Liver (tissue), 8 donors: ENCODE measurements at regions not wholly inside any gene's neighbourhood (a gene's known extent, or its start where the extent isn't known, plus 50 kb on each side); places are given as distances from the start of the nearest gene placed in this dataset.

Source experiments
- DNase-seq: peaks from one replicate; pipeline ENCODE4 v3.0.0-alpha.2; 2017; ENCODE audit warnings: low spot score
- H3K27ac ChIP-seq, 2 donors: one replicate each; pipeline ENCODE4 v1.7.0; 2013; ENCODE audit warnings: inconsistent platforms in 2 of 2, low read length in 2 of 2, control low read depth in 1 of 2, low read depth in 1 of 2, mild to moderate bottlenecking in 1 of 2
- H3K27me3 ChIP-seq, 4 donors: one replicate each; pipeline versions ENCODE4 v1.6.1 to v1.7.0; 2013; ENCODE audit warnings: low read length in 3 of 4, inconsistent platforms in 1 of 4, mild to moderate bottlenecking in 1 of 4, moderate library complexity in 1 of 4; ENCODE audit not compliant: control insufficient read depth in 4 of 4, insufficient read depth in 4 of 4
- H3K36me3 ChIP-seq, 4 donors: one replicate each; pipeline versions ENCODE4 v1.6.1 to v1.7.0; 2013; ENCODE audit warnings: low read length in 3 of 4, mild to moderate bottlenecking in 3 of 4, low read depth in 1 of 4, moderate library complexity in 1 of 4; ENCODE audit not compliant: control insufficient read depth in 4 of 4, insufficient read depth in 3 of 4
- H3K4me1 ChIP-seq, 4 donors: one replicate each; pipeline versions ENCODE4 v1.6.1 to v1.7.0; 2013; ENCODE audit warnings: low read length in 3 of 4, mild to moderate bottlenecking in 3 of 4, moderate library complexity in 1 of 4; ENCODE audit not compliant: control insufficient read depth in 4 of 4, insufficient read depth in 4 of 4
- H3K4me3 ChIP-seq, 3 donors: one replicate each; pipeline versions ENCODE4 v1.6.1 to v1.7.0; 2013; ENCODE audit warnings: low read length in 3 of 3, control low read depth in 1 of 3, low read depth in 1 of 3, mild to moderate bottlenecking in 1 of 3
- H3K9ac ChIP-seq, 2 donors: one replicate each; pipeline ENCODE4 v1.7.0; 2013; ENCODE audit warnings: low read length in 2 of 2, mild to moderate bottlenecking in 2 of 2, moderate library complexity in 2 of 2, control low read depth in 1 of 2, low read depth in 1 of 2
- H3K9me3 ChIP-seq, 4 donors: one replicate each; pipeline versions ENCODE4 v1.6.1 to v1.7.0; 2013; ENCODE audit warnings: low read length in 3 of 4; ENCODE audit not compliant: control insufficient read depth in 4 of 4
- EGR1 ChIP-seq, 2 donors: IDR thresholded peaks; 2 replicates each; pipeline ENCODE4 v1.6.1; 2016 to 2018; ENCODE audit warnings: antibody characterized with exemption in 2 of 2, low read depth in 2 of 2
- FOXA2 ChIP-seq: IDR thresholded peaks from 2 replicates; pipeline ENCODE4 v1.6.1; 2016; ENCODE audit warnings: antibody characterized with exemption
- GABPA ChIP-seq, 2 donors: IDR thresholded peaks in 1 of 2; conservative IDR thresholded peaks in 1 of 2; 2 replicates each; pipeline ENCODE4 v1.6.1; 2016; ENCODE audit warnings: antibody characterized with exemption in 2 of 2, mild to moderate bottlenecking in 1 of 2, moderate library complexity in 1 of 2
- HNF4A ChIP-seq, 2 donors: conservative IDR thresholded peaks; 2 replicates each; pipeline ENCODE4 v1.6.1; 2016; ENCODE audit warnings: antibody characterized with exemption in 2 of 2, mild to moderate bottlenecking in 2 of 2
- HNF4G ChIP-seq: IDR thresholded peaks from 2 replicates; pipeline ENCODE4 v1.6.1; 2016; ENCODE audit warnings: antibody characterized with exemption
- JUND ChIP-seq, 2 donors: IDR thresholded peaks; 2 replicates each; pipeline ENCODE4 v1.6.1; 2016; ENCODE audit warnings: antibody characterized with exemption in 2 of 2
- NR2F2 ChIP-seq: IDR thresholded peaks from 2 replicates; pipeline ENCODE4 v1.6.1; 2016; ENCODE audit warnings: antibody characterized with exemption
- RAD21 ChIP-seq, 2 donors: IDR thresholded peaks; 2 replicates each; pipeline ENCODE4 v1.6.1; 2016; ENCODE audit warnings: antibody characterized with exemption in 2 of 2, mild to moderate bottlenecking in 2 of 2
- SP1 ChIP-seq: IDR thresholded peaks from 2 replicates; pipeline ENCODE4 v1.6.1; 2018; ENCODE audit warnings: antibody characterized with exemption, mild to moderate bottlenecking
- TAF1 ChIP-seq: conservative IDR thresholded peaks from 2 replicates; pipeline ENCODE4 v1.6.1; 2016; ENCODE audit warnings: antibody characterized with exemption, mild to moderate bottlenecking
- YY1 ChIP-seq: IDR thresholded peaks from 2 replicates; pipeline ENCODE4 v1.6.1; 2016; ENCODE audit warnings: antibody characterized with exemption, mild to moderate bottlenecking
- WGBS: extraction: QIAGEN DNeasy Blood & Tissue Kit; methylation state at CpG from one replicate; pipeline ENCODE4 v1.1.7; 2013; 5-methylcytosine and 5-hydroxymethylcytosine counted together
- TF ChIP-seq, protein P1 (sequence below): IDR thresholded peaks from 2 replicates; pipeline ENCODE4 v1.6.1; 2016; ENCODE audit warnings: antibody characterized with exemption
- TF ChIP-seq, protein P2 (sequence below): IDR thresholded peaks from 2 replicates; pipeline ENCODE4 v1.6.1; 2016; ENCODE audit warnings: antibody characterized with exemption
- TF ChIP-seq, protein P3 (sequence below): IDR thresholded peaks from 2 replicates; pipeline ENCODE4 v1.6.1; 2016; ENCODE audit warnings: antibody characterized with exemption
- TF ChIP-seq, protein P4 (sequence below): IDR thresholded peaks from 2 replicates; pipeline ENCODE4 v1.6.1; 2016; ENCODE audit warnings: antibody characterized with exemption, mild to moderate bottlenecking
- TF ChIP-seq, protein P5 (sequence below): fragments of 150-350 bp; IDR thresholded peaks from 2 replicates; pipeline ENCODE4 v1.5.1; 2017; ENCODE audit warnings: improper control_type of control experiment, low read depth, low read length; ENCODE audit not compliant: missing input control
- donor health status: healthy.
- donor health status: healthy.
- donor health status: healthy.
- donor health status: healthy.
- donor health status: healthy.

DNA sequence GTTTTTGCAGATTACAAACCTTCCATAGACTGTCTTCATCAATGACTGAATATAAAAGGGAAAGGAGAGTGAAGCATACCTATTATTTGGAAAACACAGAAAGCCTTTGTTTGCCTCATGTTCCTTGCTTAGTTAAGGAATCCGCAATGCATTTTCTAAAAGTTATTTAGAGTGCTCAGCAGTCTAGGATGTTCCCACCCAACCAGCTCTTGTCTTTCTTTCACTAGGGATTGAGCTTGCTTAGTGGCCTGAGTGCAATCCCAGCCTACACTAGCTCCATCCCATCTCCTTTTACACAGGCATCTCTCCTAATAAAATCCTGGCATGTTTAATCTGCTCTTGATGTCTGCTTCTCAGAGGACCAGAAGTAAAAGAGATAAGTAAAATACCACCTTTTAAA, 850.5 kb upstream of the GJE1 start:
- TF ChIP-seq NR2F2 (no peak), JUND (IDR thresholded peaks at IDR 0.05) (no peak), EGR1 (IDR thresholded peaks at IDR 0.05; ENCODE audit: low read depth in 2 of 2) (no peak), YY1 (no peak), SP1 (no peak), FOXA2 (no peak), RAD21 (IDR thresholded peaks at IDR 0.05) (no peak)
- TF ChIP-seq, protein P1, sequence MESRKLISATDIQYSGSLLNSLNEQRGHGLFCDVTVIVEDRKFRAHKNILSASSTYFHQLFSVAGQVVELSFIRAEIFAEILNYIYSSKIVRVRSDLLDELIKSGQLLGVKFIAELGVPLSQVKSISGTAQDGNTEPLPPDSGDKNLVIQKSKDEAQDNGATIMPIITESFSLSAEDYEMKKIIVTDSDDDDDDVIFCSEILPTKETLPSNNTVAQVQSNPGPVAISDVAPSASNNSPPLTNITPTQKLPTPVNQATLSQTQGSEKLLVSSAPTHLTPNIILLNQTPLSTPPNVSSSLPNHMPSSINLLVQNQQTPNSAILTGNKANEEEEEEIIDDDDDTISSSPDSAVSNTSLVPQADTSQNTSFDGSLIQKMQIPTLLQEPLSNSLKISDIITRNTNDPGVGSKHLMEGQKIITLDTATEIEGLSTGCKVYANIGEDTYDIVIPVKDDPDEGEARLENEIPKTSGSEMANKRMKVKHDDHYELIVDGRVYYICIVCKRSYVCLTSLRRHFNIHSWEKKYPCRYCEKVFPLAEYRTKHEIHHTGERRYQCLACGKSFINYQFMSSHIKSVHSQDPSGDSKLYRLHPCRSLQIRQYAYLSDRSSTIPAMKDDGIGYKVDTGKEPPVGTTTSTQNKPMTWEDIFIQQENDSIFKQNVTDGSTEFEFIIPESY, result no peak
- TF ChIP-seq, protein P2, sequence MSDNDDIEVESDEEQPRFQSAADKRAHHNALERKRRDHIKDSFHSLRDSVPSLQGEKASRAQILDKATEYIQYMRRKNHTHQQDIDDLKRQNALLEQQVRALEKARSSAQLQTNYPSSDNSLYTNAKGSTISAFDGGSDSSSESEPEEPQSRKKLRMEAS, result no peak
- TF ChIP-seq, protein P3, sequence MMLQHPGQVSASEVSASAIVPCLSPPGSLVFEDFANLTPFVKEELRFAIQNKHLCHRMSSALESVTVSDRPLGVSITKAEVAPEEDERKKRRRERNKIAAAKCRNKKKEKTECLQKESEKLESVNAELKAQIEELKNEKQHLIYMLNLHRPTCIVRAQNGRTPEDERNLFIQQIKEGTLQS, result no peak
- H3K36me3 ChIP-seq, result no peaks in the 10 kb centered on the region

DNA sequence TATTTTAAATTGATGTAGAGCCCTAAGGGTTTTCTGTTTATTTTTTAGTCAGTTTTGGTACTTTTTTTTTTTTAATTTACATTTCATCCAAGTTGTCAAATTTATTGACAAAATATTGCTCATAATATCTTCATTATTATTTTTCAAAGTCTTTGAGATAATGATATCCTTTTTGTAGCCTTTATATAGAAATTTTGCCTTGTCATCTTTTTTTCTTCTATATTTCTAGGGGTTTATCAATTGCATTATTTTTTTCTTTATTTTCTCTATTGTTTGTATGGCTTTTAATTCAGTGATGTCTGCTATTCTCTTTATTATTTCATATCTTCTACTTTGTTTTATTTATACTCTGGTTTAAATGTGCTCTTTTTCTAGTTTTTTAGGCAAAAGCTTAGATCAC, 863.0 kb upstream of the GJE1 start:
- H3K27me3 ChIP-seq, result no peaks in the 10 kb centered on the region

More for the DNA sequence above, 850.5 kb upstream of the GJE1 start:
- no peaks in the 10 kb centered on the region for H3K9me3 ChIP-seq
- no peaks in the 10 kb centered on the region for H3K27me3 ChIP-seq
- H3K4me3 ChIP-seq, result no peak overlapping the region
- no peak for DNase-seq
- no peaks in the 10 kb centered on the region for H3K4me1 ChIP-seq
- 93% methylated on average over 1 of the region's 1 CpG for WGBS
- H3K9ac ChIP-seq, result no peak overlapping the region
- no peak overlapping the region for H3K27ac ChIP-seq

DNA sequence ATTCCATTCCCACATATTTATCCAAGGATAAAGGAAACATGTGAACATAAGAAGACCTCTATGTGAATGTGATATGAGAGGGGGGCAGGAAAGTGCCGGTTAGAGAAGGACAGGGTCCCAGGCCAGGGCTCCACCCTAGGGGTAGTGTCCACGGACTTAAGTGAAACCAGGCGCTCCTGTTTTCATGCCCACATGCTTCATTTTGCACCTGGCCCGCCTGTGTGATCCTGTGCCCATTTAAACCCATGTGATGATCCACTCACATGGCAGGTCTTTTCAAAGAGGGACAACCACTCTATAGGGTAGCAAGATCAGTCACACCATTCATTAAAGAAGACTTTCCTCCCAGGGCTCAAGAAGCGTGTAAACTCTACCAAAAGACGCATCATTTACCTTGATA, 865.3 kb upstream of the GJE1 start:
- Histone ChIP-seq H3K4me3 (no peak overlapping the region), H3K27me3 (no peaks in the 10 kb centered on the region), H3K4me1 (no peaks in the 10 kb centered on the region), H3K27ac (no peak overlapping the region), H3K9ac (no peak overlapping the region), H3K36me3 (no peaks in the 10 kb centered on the region), H3K9me3 (no peaks in the 10 kb centered on the region)
- 96% methylated on average over 6 of the region's 6 CpGs for WGBS
- no peak for DNase-seq
- TF ChIP-seq SP1 (no peak), FOXA2 (no peak), GABPA (IDR thresholded peaks at IDR 0.05 in 1 of 2, conservative IDR thresholded peaks at IDR 0.05 in 1 of 2) (no peak), TAF1 (no peak), YY1 (no peak), HNF4A (conservative IDR thresholded peaks at IDR 0.05) (no peak), NR2F2 (no peak), RAD21 (IDR thresholded peaks at IDR 0.05) (no peak), HNF4G (no peak)
- TF ChIP-seq, protein P4, sequence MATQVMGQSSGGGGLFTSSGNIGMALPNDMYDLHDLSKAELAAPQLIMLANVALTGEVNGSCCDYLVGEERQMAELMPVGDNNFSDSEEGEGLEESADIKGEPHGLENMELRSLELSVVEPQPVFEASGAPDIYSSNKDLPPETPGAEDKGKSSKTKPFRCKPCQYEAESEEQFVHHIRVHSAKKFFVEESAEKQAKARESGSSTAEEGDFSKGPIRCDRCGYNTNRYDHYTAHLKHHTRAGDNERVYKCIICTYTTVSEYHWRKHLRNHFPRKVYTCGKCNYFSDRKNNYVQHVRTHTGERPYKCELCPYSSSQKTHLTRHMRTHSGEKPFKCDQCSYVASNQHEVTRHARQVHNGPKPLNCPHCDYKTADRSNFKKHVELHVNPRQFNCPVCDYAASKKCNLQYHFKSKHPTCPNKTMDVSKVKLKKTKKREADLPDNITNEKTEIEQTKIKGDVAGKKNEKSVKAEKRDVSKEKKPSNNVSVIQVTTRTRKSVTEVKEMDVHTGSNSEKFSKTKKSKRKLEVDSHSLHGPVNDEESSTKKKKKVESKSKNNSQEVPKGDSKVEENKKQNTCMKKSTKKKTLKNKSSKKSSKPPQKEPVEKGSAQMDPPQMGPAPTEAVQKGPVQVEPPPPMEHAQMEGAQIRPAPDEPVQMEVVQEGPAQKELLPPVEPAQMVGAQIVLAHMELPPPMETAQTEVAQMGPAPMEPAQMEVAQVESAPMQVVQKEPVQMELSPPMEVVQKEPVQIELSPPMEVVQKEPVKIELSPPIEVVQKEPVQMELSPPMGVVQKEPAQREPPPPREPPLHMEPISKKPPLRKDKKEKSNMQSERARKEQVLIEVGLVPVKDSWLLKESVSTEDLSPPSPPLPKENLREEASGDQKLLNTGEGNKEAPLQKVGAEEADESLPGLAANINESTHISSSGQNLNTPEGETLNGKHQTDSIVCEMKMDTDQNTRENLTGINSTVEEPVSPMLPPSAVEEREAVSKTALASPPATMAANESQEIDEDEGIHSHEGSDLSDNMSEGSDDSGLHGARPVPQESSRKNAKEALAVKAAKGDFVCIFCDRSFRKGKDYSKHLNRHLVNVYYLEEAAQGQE, result no peak
- TF ChIP-seq, protein P2, result no peak
- TF ChIP-seq, protein P5, sequence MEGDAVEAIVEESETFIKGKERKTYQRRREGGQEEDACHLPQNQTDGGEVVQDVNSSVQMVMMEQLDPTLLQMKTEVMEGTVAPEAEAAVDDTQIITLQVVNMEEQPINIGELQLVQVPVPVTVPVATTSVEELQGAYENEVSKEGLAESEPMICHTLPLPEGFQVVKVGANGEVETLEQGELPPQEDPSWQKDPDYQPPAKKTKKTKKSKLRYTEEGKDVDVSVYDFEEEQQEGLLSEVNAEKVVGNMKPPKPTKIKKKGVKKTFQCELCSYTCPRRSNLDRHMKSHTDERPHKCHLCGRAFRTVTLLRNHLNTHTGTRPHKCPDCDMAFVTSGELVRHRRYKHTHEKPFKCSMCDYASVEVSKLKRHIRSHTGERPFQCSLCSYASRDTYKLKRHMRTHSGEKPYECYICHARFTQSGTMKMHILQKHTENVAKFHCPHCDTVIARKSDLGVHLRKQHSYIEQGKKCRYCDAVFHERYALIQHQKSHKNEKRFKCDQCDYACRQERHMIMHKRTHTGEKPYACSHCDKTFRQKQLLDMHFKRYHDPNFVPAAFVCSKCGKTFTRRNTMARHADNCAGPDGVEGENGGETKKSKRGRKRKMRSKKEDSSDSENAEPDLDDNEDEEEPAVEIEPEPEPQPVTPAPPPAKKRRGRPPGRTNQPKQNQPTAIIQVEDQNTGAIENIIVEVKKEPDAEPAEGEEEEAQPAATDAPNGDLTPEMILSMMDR, result no peak
- TF ChIP-seq, protein P3, result no peak

More for the DNA sequence above, 863.0 kb upstream of the GJE1 start:
- H3K4me1 ChIP-seq, result no peaks in the 10 kb centered on the region
- H3K36me3 ChIP-seq, result no peaks in the 10 kb centered on the region
- no peak overlapping the region for H3K9ac ChIP-seq
- H3K9me3 ChIP-seq, result no peaks in the 10 kb centered on the region
- TF ChIP-seq, protein P1, result no peak
- no peak for TF ChIP-seq SP1
- no peak for DNase-seq
- H3K4me3 ChIP-seq, result no peak overlapping the region
- H3K27ac ChIP-seq, result no peak overlapping the region
